SK-N-SH (cell line): ENCODE measurements at regions not wholly inside any gene's neighbourhood (a gene's known extent, or its start where the extent isn't known, plus 50 kb on each side); places are given as distances from the start of the nearest gene placed in this dataset.

Experiments
- CTCF ChIA-PET: fragments of 300-600, 350-600 bp; formaldehyde crosslinking; extraction: SDS; loops from one replicate; lab custom pipeline; 2021; lab: Yijun Ruan, JAX
- POLR2A ChIA-PET: fragments of 350-600 bp; sonication (Branson Sonifier 250); formaldehyde crosslinking; extraction: SDS; loops from one replicate; lab custom pipeline; 2020; ENCODE audit warnings: antibody characterized with exemption, inconsistent platforms; lab: Yijun Ruan, JAX
- DNase-seq: peaks from one replicate; pipeline ENCODE4 v3.0.0; 2012
- H2AFZ ChIP-seq: fragments of 200-600 bp; sonication (generic); 2 replicates; pipeline ENCODE4 v1.8.1; 2016; ENCODE audit warnings: antibody characterized with exemption, mild to moderate bottlenecking, low read depth
- H3F3A ChIP-seq: fragments of 200-600 bp; sonication (generic); replicated peaks from 2 replicates; pipeline ENCODE3; 2016; ENCODE audit warnings: antibody characterized with exemption, mild to moderate bottlenecking; ENCODE audit not compliant: insufficient read depth
- H3K27ac ChIP-seq, 2 experiments: fragments of 200-500 bp in 1 of 2; fragments of 200-600 bp in 1 of 2; sonication (Bioruptor generic) in 1 of 2; sonication (generic), shearing (Covaris generic) in 1 of 2; 2 replicates each; pipeline versions ENCODE4 v1.5.1 to v1.6.1; 2014 to 2016; ENCODE audit warnings: low read depth in 2 of 2, inconsistent platforms in 1 of 2, low read length in 1 of 2, mild to moderate bottlenecking in 1 of 2, mixed read lengths in 1 of 2
- H3K27me3 ChIP-seq: fragments of 200-600 bp; sonication (generic), shearing (Covaris generic); 2 replicates; pipeline ENCODE4 v1.6.1; 2016; ENCODE audit warnings: mixed run types; ENCODE audit not compliant: insufficient read depth
- H3K36me3 ChIP-seq, 2 experiments: fragments of 200-500 bp in 1 of 2; fragments of 200-600 bp in 1 of 2; sonication (Bioruptor generic) in 1 of 2; sonication (generic) in 1 of 2; replicated peaks in 1 of 2; 2 replicates each; pipeline versions ENCODE3 to v1.5.1; 2014 to 2016; ENCODE audit warnings: low read length in 1 of 2, mild to moderate bottlenecking in 1 of 2; ENCODE audit not compliant: insufficient read depth in 2 of 2, control insufficient read depth in 1 of 2
- H3K4me1 ChIP-seq, 2 experiments: fragments of 200-500 bp in 1 of 2; fragments of 200-600 bp in 1 of 2; sonication (Bioruptor generic) in 1 of 2; sonication (generic), shearing (Covaris generic) in 1 of 2; 2 replicates each; pipeline versions ENCODE4 v1.5.1 to v1.6.1; 2014 to 2016; ENCODE audit warnings: low read depth in 1 of 2, low read length in 1 of 2, mixed run types in 1 of 2; ENCODE audit not compliant: insufficient read depth in 2 of 2, control insufficient read depth in 1 of 2
- H3K4me2 ChIP-seq: fragments of 200-600 bp; sonication (generic), shearing (Covaris generic); 2 replicates; pipeline ENCODE4 v1.6.1; 2017; ENCODE audit warnings: mixed run types
- H3K4me3 ChIP-seq, 2 experiments: fragments of 200-500 bp in 1 of 2; fragments of 200-600 bp in 1 of 2; sonication (Bioruptor generic) in 1 of 2; sonication (generic), shearing (Covaris generic) in 1 of 2; 2 replicates each; pipeline versions ENCODE4 v1.5.1 to v1.8.1; 2014 to 2016; ENCODE audit warnings: low read depth in 2 of 2, inconsistent platforms in 1 of 2, low read length in 1 of 2, mild to moderate bottlenecking in 1 of 2, mixed read lengths in 1 of 2, moderate library complexity in 1 of 2
- H3K79me2 ChIP-seq: fragments of 200-600 bp; sonication (generic); 2 replicates; pipeline ENCODE4 v1.8.1; 2017; ENCODE audit warnings: mild to moderate bottlenecking; ENCODE audit not compliant: insufficient read depth
- H3K9ac ChIP-seq: fragments of 200-600 bp; sonication (generic); 2 replicates; pipeline ENCODE4 v1.6.1; 2017; ENCODE audit warnings: mixed run types
- H3K9me2 ChIP-seq: fragments of 200-600 bp; sonication (generic); 2 replicates; pipeline ENCODE4 v1.6.1; 2017; ENCODE audit warnings: mixed run types
- H3K9me3 ChIP-seq: fragments of 200-600 bp; sonication (generic); 2 replicates; pipeline ENCODE4 v1.6.1; 2017; ENCODE audit warnings: mixed run types, mild to moderate bottlenecking, moderate library complexity
- H4K20me1 ChIP-seq: fragments of 200-600 bp; sonication (generic); 2 replicates; pipeline ENCODE4 v1.6.1; 2017; ENCODE audit warnings: mild to moderate bottlenecking, mixed run types; ENCODE audit not compliant: insufficient read depth
- CTCF ChIP-seq: fragments of 200-600 bp; sonication (generic); IDR thresholded peaks from 2 replicates; pipeline ENCODE4 v1.6.1; 2017; ENCODE audit warnings: antibody characterized with exemption, mild to moderate bottlenecking, moderate library complexity
- EZH2phosphoT487 ChIP-seq: fragments of 200-600 bp; sonication (generic); IDR thresholded peaks from 2 replicates; pipeline ENCODE4 v1.6.1; 2017; ENCODE audit warnings: low read depth, mixed run types, mild to moderate bottlenecking, antibody characterized with exemption, moderate library complexity, borderline replicate concordance
- FOSL2 ChIP-seq: IDR thresholded peaks from 2 replicates; pipeline ENCODE4 v1.4.0; 2012; ENCODE audit warnings: low read depth, mild to moderate bottlenecking, moderate library complexity, borderline replicate concordance
- JUND ChIP-seq: IDR thresholded peaks from 2 replicates; pipeline ENCODE4 v1.4.0; 2012
- MXI1 ChIP-seq: IDR thresholded peaks from 2 replicates; pipeline ENCODE4 v1.6.1; 2012; ENCODE audit warnings: mild to moderate bottlenecking, low read depth, low read length, improper control_type of control experiment
- POLR2AphosphoS5 ChIP-seq: IDR thresholded peaks from 2 replicates; pipeline ENCODE4 v1.6.1; 2012; ENCODE audit warnings: low read depth, low read length
- RCOR1 ChIP-seq: fragments of 150-350 bp; IDR thresholded peaks from 2 replicates; pipeline ENCODE4 v1.6.1; 2017; ENCODE audit warnings: antibody characterized with exemption, low read length
- RFX5 ChIP-seq: IDR thresholded peaks from 2 replicates; pipeline ENCODE4 v1.6.1; 2012; ENCODE audit warnings: mild to moderate bottlenecking, improper control_type of control experiment, low read length
- RXRA ChIP-seq: IDR thresholded peaks from 2 replicates; pipeline ENCODE4 v1.4.0; 2012; ENCODE audit warnings: low read depth, mild to moderate bottlenecking, borderline replicate concordance
- SIN3A ChIP-seq: IDR thresholded peaks from 2 replicates; pipeline ENCODE4 v1.6.1; 2012; ENCODE audit warnings: low read depth, mild to moderate bottlenecking, low read length, moderate library complexity, borderline replicate concordance
- TAF1 ChIP-seq: IDR thresholded peaks from 2 replicates; pipeline ENCODE4 v1.6.1; 2012; ENCODE audit warnings: low read depth, mild to moderate bottlenecking, low read length, moderate library complexity, borderline replicate concordance
- YY1 ChIP-seq: IDR thresholded peaks from 2 replicates; pipeline ENCODE4 v1.4.0; 2012; ENCODE audit warnings: low read depth, mild to moderate bottlenecking
- WGBS: methylation state at CpG from one replicate; pipeline ENCODE4 v1.1.6; 2017; ENCODE audit warnings: low lambda C conversion rate; 5-methylcytosine and 5-hydroxymethylcytosine counted together
- TF ChIP-seq, protein P1 (sequence below): IDR thresholded peaks from 2 replicates; pipeline ENCODE4 v1.6.1; 2012; ENCODE audit warnings: mild to moderate bottlenecking, low read depth, low read length, moderate library complexity
- TF ChIP-seq, protein P2 (sequence below): IDR thresholded peaks from 2 replicates; pipeline ENCODE4 v1.4.0; 2012; ENCODE audit warnings: low read depth
- TF ChIP-seq, protein P3 (sequence below): IDR thresholded peaks from 2 replicates; pipeline ENCODE4 v1.4.0; 2012; ENCODE audit warnings: low read depth, borderline replicate concordance
- TF ChIP-seq, protein P4 (sequence below): IDR thresholded peaks from 2 replicates; pipeline ENCODE4; 2012

GRCh38 chr20:47428164-47428563 is 71.7 kb upstream of the ZMYND8 start:
- no peak for DNase-seq
- Histone ChIP-seq H3K36me3 (no peaks in the 10 kb centered on the region), H3K9me3 (no peaks in the 10 kb centered on the region), H3F3A (peaks cover 2% of the 10 kb centered on the region), H3K9me2 (no peaks in the 10 kb centered on the region), H3K79me2 (no peaks in the 10 kb centered on the region), H3K27me3 (no peaks in the 10 kb centered on the region), H3K9ac (no peak overlapping the region), H3K4me2 (no peak overlapping the region), H3K27ac (no peak overlapping the region), H4K20me1 (no peaks in the 10 kb centered on the region), H2AFZ (no peak overlapping the region), H3K4me3 (no peak overlapping the region), H3K4me1 (no peaks in the 10 kb centered on the region)
- 47% methylated on average over 3 of the region's 3 CpGs for WGBS
- ChIA-PET POLR2A (no interaction called here), CTCF (interaction anchor here (0.6 kb wide), 1 partner anchor 1192 kb away, joined by 3 read pairs; no protein-coding TSS in a partner anchor)
- TF ChIP-seq SIN3A (no peak), RFX5 (no peak), POLR2AphosphoS5 (no peak), EZH2phosphoT487 (no peak), JUND (no peak)
- TF ChIP-seq, protein P1, sequence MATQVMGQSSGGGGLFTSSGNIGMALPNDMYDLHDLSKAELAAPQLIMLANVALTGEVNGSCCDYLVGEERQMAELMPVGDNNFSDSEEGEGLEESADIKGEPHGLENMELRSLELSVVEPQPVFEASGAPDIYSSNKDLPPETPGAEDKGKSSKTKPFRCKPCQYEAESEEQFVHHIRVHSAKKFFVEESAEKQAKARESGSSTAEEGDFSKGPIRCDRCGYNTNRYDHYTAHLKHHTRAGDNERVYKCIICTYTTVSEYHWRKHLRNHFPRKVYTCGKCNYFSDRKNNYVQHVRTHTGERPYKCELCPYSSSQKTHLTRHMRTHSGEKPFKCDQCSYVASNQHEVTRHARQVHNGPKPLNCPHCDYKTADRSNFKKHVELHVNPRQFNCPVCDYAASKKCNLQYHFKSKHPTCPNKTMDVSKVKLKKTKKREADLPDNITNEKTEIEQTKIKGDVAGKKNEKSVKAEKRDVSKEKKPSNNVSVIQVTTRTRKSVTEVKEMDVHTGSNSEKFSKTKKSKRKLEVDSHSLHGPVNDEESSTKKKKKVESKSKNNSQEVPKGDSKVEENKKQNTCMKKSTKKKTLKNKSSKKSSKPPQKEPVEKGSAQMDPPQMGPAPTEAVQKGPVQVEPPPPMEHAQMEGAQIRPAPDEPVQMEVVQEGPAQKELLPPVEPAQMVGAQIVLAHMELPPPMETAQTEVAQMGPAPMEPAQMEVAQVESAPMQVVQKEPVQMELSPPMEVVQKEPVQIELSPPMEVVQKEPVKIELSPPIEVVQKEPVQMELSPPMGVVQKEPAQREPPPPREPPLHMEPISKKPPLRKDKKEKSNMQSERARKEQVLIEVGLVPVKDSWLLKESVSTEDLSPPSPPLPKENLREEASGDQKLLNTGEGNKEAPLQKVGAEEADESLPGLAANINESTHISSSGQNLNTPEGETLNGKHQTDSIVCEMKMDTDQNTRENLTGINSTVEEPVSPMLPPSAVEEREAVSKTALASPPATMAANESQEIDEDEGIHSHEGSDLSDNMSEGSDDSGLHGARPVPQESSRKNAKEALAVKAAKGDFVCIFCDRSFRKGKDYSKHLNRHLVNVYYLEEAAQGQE: no peak
- TF ChIP-seq, protein P2, sequence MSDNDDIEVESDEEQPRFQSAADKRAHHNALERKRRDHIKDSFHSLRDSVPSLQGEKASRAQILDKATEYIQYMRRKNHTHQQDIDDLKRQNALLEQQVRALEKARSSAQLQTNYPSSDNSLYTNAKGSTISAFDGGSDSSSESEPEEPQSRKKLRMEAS: no peak

DNA sequence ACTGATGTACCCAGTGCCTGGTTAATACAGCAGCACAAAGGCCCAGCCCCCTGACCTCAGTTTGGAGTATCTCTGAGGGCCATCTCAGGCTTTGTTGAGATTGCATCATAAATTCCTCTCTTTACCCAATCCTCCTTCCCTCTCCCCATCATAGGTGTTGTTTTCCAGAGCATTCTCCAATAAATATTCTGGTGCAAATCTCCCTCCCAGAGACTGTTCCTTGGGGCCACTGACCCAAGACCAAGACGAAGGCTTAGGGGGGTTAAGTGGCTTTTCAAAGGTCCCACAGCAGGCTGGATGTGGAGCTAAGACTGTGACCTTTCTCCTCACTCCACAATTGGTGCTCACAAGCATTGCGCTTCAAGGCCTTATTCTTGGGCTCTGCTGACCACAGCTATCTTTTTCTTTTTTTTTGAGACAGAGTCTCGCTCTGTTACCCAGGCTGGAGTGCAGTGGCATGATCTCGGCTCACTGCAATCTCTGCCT is 72.4 kb upstream of the ZMYND8 start:
- peaks cover 4% of the 10 kb centered on the region for H3F3A ChIP-seq
- H4K20me1 ChIP-seq: no peaks in the 10 kb centered on the region
- DNase-seq: no peak
- no peaks in the 10 kb centered on the region for H3K27me3 ChIP-seq
- H3K27ac ChIP-seq: no peak overlapping the region
- H2AFZ ChIP-seq: no peak overlapping the region
- no peak for TF ChIP-seq RFX5
- no peak for TF ChIP-seq MXI1
- no peak for TF ChIP-seq YY1
- TF ChIP-seq, protein P3, sequence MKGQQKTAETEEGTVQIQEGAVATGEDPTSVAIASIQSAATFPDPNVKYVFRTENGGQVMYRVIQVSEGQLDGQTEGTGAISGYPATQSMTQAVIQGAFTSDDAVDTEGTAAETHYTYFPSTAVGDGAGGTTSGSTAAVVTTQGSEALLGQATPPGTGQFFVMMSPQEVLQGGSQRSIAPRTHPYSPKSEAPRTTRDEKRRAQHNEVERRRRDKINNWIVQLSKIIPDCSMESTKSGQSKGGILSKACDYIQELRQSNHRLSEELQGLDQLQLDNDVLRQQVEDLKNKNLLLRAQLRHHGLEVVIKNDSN: no peak
- no peak for TF ChIP-seq RCOR1
- TF ChIP-seq TAF1: no peak
- TF ChIP-seq CTCF: no peak
- TF ChIP-seq, protein P4, sequence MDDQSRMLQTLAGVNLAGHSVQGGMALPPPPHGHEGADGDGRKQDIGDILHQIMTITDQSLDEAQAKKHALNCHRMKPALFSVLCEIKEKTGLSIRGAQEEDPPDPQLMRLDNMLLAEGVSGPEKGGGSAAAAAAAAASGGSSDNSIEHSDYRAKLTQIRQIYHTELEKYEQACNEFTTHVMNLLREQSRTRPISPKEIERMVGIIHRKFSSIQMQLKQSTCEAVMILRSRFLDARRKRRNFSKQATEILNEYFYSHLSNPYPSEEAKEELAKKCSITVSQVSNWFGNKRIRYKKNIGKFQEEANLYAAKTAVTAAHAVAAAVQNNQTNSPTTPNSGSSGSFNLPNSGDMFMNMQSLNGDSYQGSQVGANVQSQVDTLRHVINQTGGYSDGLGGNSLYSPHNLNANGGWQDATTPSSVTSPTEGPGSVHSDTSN: no peak
- no peak for TF ChIP-seq FOSL2
- no peak for TF ChIP-seq JUND
- no peak for TF ChIP-seq RXRA
- TF ChIP-seq, protein P2: no peak
- no peaks in the 10 kb centered on the region for H3K79me2 ChIP-seq
- H3K36me3 ChIP-seq: no peaks in the 10 kb centered on the region
- H3K9ac ChIP-seq: no peak overlapping the region
- H3K9me3 ChIP-seq: no peaks in the 10 kb centered on the region
- ChIA-PET POLR2A (no interaction called here), CTCF (interaction anchor here (0.7 kb wide), 1 partner anchor 23 kb away, joined by 3 read pairs; no protein-coding TSS in a partner anchor)
- H3K9me2 ChIP-seq: no peaks in the 10 kb centered on the region
- no peaks in the 10 kb centered on the region for H3K4me1 ChIP-seq
- H3K4me2 ChIP-seq: no peak overlapping the region
- H3K4me3 ChIP-seq: no peak overlapping the region
- WGBS: 68% methylated on average over 4 of the region's 4 CpGs
